H9 (cell line): ENCODE measurements at regions not wholly inside any gene's neighbourhood (a gene's known extent, or its start where the extent isn't known, plus 50 kb on each side); places are given as distances from the start of the nearest gene placed in this dataset.

Experiments
- DNase-seq: peaks from one replicate; pipeline ENCODE4 v3.0.0-alpha.2; 2017
- H2AFZ ChIP-seq: one replicate; pipeline ENCODE4 v1.6.1; 2013; ENCODE audit warnings: mild to moderate bottlenecking, low read length, control low read depth, moderate library complexity
- H2AK5ac ChIP-seq: 2 replicates; pipeline ENCODE4 v1.6.1; 2013; ENCODE audit warnings: low read length, control low read depth, mixed read lengths; ENCODE audit not compliant: insufficient read length
- H2BK120ac ChIP-seq: one replicate; pipeline ENCODE4 v1.6.1; 2013; ENCODE audit warnings: low read depth, mild to moderate bottlenecking, low read length, control low read depth, inconsistent platforms; ENCODE audit not compliant: poor library complexity, severe bottlenecking
- H2BK12ac ChIP-seq: 2 replicates; pipeline ENCODE4 v1.6.1; 2013; ENCODE audit warnings: low read length, control low read depth, mixed read lengths, low read depth; ENCODE audit not compliant: insufficient read length
- H2BK15ac ChIP-seq: 2 replicates; pipeline ENCODE4 v1.6.1; 2013; ENCODE audit warnings: low read depth, low read length, control low read depth
- H2BK20ac ChIP-seq: one replicate; pipeline ENCODE4 v1.6.1; 2013; ENCODE audit warnings: low read depth, mild to moderate bottlenecking, low read length, control low read depth, inconsistent platforms; ENCODE audit not compliant: poor library complexity, severe bottlenecking
- H2BK5ac ChIP-seq: 2 replicates; pipeline ENCODE4 v1.6.1; 2013; ENCODE audit warnings: low read length, control low read depth, mixed read lengths; ENCODE audit not compliant: insufficient read length
- H3K14ac ChIP-seq: 2 replicates; pipeline ENCODE4 v1.6.1; 2013; ENCODE audit warnings: low read length, control low read depth; ENCODE audit not compliant: insufficient read depth
- H3K18ac ChIP-seq: 2 replicates; pipeline ENCODE4 v1.6.1; 2013; ENCODE audit warnings: low read depth, mild to moderate bottlenecking, mixed read lengths, low read length, control low read depth; ENCODE audit not compliant: insufficient read length
- H3K23ac ChIP-seq: 2 replicates; pipeline ENCODE4 v1.6.1; 2013; ENCODE audit warnings: low read length, control low read depth, mixed read lengths, low read depth; ENCODE audit not compliant: insufficient read length
- H3K23me2 ChIP-seq: 2 replicates; pipeline ENCODE4 v1.6.1; 2013; ENCODE audit warnings: low read depth, mild to moderate bottlenecking, mixed read lengths, low read length, control low read depth; ENCODE audit not compliant: insufficient read length, poor library complexity, severe bottlenecking
- H3K27ac ChIP-seq: 2 replicates; pipeline ENCODE4 v1.5.1; 2013; ENCODE audit warnings: low read length, control low read depth, mixed read lengths, low read depth; ENCODE audit not compliant: insufficient read length
- H3K27me3 ChIP-seq: 2 replicates; pipeline ENCODE4 v1.6.1; 2013; ENCODE audit warnings: low read length, control low read depth, inconsistent platforms; ENCODE audit not compliant: insufficient read depth
- H3K4ac ChIP-seq: 2 replicates; pipeline ENCODE4 v1.6.1; 2013; ENCODE audit warnings: low read depth, mild to moderate bottlenecking, control low read depth, inconsistent platforms, low read length, moderate library complexity
- H3K4me1 ChIP-seq: 2 replicates; pipeline ENCODE4 v1.6.1; 2013; ENCODE audit warnings: low read length, control low read depth, inconsistent platforms; ENCODE audit not compliant: insufficient read depth
- H3K4me2 ChIP-seq: 2 replicates; pipeline ENCODE4 v1.6.1; 2013; ENCODE audit warnings: low read length, control low read depth, mixed read lengths; ENCODE audit not compliant: insufficient read length, insufficient read depth
- H3K56ac ChIP-seq: 2 replicates; pipeline ENCODE4 v1.6.1; 2013; ENCODE audit warnings: low read depth, mild to moderate bottlenecking, mixed read lengths, low read length, control low read depth; ENCODE audit not compliant: insufficient read length
- H3K79me1 ChIP-seq: 2 replicates; pipeline ENCODE4 v1.6.1; 2013; ENCODE audit warnings: low read depth, mild to moderate bottlenecking, moderate library complexity, low read length, control low read depth, inconsistent platforms; ENCODE audit not compliant: insufficient read depth, poor library complexity, severe bottlenecking
- H3K79me2 ChIP-seq: 2 replicates; pipeline ENCODE4 v1.6.1; 2013; ENCODE audit warnings: low read length, control low read depth, inconsistent platforms; ENCODE audit not compliant: insufficient read depth
- H3K9ac ChIP-seq: 2 replicates; pipeline ENCODE4 v1.6.1; 2013; ENCODE audit warnings: low read length, control low read depth, mixed read lengths; ENCODE audit not compliant: insufficient read length; ENCODE audit errors: extremely low read depth
- H3K9me3 ChIP-seq: one replicate; pipeline ENCODE4 v1.6.1; 2013; ENCODE audit warnings: low read depth, low read length, inconsistent platforms; ENCODE audit not compliant: control insufficient read depth
- H3T11ph ChIP-seq: one replicate; pipeline ENCODE4 v1.6.1; 2013; ENCODE audit warnings: mild to moderate bottlenecking, low read length, control low read depth, inconsistent platforms
- H4K20me1 ChIP-seq: one replicate; pipeline ENCODE4 v1.6.1; 2013; ENCODE audit not compliant: control insufficient read depth, insufficient read length, insufficient read depth
- H4K5ac ChIP-seq: 2 replicates; pipeline ENCODE4 v1.6.1; 2013; ENCODE audit warnings: low read depth, mild to moderate bottlenecking, mixed read lengths, low read length, control low read depth; ENCODE audit not compliant: insufficient read length
- H4K8ac ChIP-seq: replicated peaks from 2 replicates; pipeline ENCODE4 v1.6.1; 2013; ENCODE audit warnings: low read length, control low read depth, mixed read lengths, low read depth; ENCODE audit not compliant: insufficient read length
- H4K91ac ChIP-seq: 2 replicates; pipeline ENCODE4 v1.6.1; 2013; ENCODE audit warnings: low read depth, mild to moderate bottlenecking, moderate library complexity, mixed read lengths, low read length, control low read depth; ENCODE audit not compliant: insufficient read length
- H3K27ac Mint-ChIP-seq, 3 experiments: 2 replicates in 2 of 3; 3 replicates in 1 of 3; pipeline ENCODE4 v1.8.0; 2020 to 2021; ENCODE audit warnings: mixed read lengths in 3 of 3, mild to moderate bottlenecking in 1 of 3, moderate library complexity in 1 of 3
- H3K27me3 Mint-ChIP-seq: 2 replicates; pipeline ENCODE4 v1.8.0; 2021; ENCODE audit warnings: low read depth, mild to moderate bottlenecking, moderate library complexity, mixed read lengths
- H3K36me3 Mint-ChIP-seq, 3 experiments: 2 replicates in 2 of 3; 3 replicates in 1 of 3; pipeline ENCODE4 v1.8.0; 2020 to 2021; ENCODE audit warnings: low read depth in 3 of 3, mixed read lengths in 3 of 3; ENCODE audit not compliant: insufficient read depth in 1 of 3
- H3K4me1 Mint-ChIP-seq, 2 experiments: 2 replicates each; pipeline ENCODE4 v1.8.0; 2020; ENCODE audit warnings: mixed read lengths in 2 of 2
- H3K4me3 Mint-ChIP-seq, 2 experiments: 2 replicates in 1 of 2; 3 replicates in 1 of 2; pipeline ENCODE4 v1.8.0; 2020 to 2021; ENCODE audit warnings: mild to moderate bottlenecking in 2 of 2, mixed read lengths in 2 of 2, moderate library complexity in 1 of 2
- H3K9me3 Mint-ChIP-seq, 2 experiments: 2 replicates in 1 of 2; 3 replicates in 1 of 2; pipeline ENCODE4 v1.8.0; 2020; ENCODE audit warnings: mild to moderate bottlenecking in 2 of 2, mixed read lengths in 2 of 2, moderate library complexity in 1 of 2
- WGBS: extraction: QIAGEN DNeasy Blood & Tissue Kit; methylation state at CpG from one replicate; pipeline ENCODE4 v1.1.7; 2013; ENCODE audit warnings: missing lambda C conversion rate, low lambda C conversion rate, mixed read lengths; ENCODE audit not compliant: insufficient read length; ENCODE audit errors: extremely low coverage; 5-methylcytosine and 5-hydroxymethylcytosine counted together
- TF ChIP-seq, protein P1 (sequence below): fragments of 200-600 bp; sonication (generic); conservative IDR thresholded peaks from 3 replicates; pipeline ENCODE4 v1.8.0; 2021; ENCODE audit warnings: antibody characterized with exemption, mild to moderate bottlenecking

DNA sequence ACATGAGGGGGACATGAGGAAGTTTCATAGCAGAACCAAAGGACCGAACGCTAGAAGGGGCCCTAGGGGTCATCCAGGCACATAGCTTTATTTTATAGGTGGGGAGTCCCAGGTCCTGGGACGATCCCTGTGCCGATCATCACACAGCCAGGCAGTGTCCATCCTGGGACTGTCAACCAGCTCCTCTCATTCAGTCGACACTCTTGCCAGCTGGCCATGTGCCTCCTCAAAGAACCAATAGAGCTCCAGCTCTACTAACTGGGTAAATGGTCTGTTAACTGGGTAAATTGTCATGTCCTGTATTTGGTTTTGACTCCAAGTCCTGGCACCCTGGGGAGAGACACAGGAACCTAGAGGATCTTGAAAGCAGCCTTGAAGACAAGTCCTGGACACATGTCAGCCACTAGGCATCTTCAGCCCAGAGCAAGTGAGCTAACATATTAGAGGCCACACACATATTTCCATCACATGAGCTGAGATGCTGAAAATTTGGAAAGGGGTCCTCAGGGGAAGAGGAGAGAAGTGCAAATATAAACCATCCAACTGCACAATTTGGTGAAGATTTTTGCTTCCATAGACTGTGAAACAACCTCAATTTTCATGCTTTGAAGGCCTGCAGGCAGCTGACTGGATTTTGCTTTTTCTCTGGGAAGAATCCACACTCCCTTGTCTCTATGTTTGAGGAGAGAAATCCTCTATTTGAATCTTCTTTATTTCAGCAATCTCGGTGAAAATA lies 361.1 kb upstream of the SLC14A2 start:
- Histone ChIP-seq H3K23me2 (no peaks in the 10 kb centered on the region), H3K79me1 (no peaks in the 10 kb centered on the region), H4K91ac (no peak overlapping the region), H3K23ac (no peak overlapping the region), H3K4me2 (no peak overlapping the region), H2BK20ac (no peak overlapping the region), H3K18ac (no peak overlapping the region), H2BK120ac (no peak overlapping the region), H3K56ac (no peak overlapping the region), H2BK5ac (no peak overlapping the region), H3K4ac (no peak overlapping the region), H3T11ph (no peak overlapping the region), H4K20me1 (no peaks in the 10 kb centered on the region), H4K8ac (no peak overlapping the region), H2BK12ac (no peak overlapping the region), H3K27me3 (no peaks in the 10 kb centered on the region), H3K9ac (no peak overlapping the region), H3K79me2 (no peaks in the 10 kb centered on the region), H4K5ac (no peak overlapping the region), H3K9me3 (no peaks in the 10 kb centered on the region), H2AK5ac (no peak overlapping the region), H3K27ac (no peak overlapping the region), H3K4me1 (no peaks in the 10 kb centered on the region), H2AFZ (no peak overlapping the region), H2BK15ac (no peak overlapping the region), H3K14ac (no peak overlapping the region)
- Mint-ChIP-seq H3K36me3 (no peaks in the 10 kb centered on the region), H3K4me3 (no peak overlapping the region), H3K9me3 (no peaks in the 10 kb centered on the region; a peak in 1 of 5 replicates), H3K27me3 (no peaks in the 10 kb centered on the region), H3K4me1 (peaks cover 7 to 9% of the 10 kb centered on the region in 2 experiments), H3K27ac (no peak overlapping the region)
- TF ChIP-seq, protein P1, sequence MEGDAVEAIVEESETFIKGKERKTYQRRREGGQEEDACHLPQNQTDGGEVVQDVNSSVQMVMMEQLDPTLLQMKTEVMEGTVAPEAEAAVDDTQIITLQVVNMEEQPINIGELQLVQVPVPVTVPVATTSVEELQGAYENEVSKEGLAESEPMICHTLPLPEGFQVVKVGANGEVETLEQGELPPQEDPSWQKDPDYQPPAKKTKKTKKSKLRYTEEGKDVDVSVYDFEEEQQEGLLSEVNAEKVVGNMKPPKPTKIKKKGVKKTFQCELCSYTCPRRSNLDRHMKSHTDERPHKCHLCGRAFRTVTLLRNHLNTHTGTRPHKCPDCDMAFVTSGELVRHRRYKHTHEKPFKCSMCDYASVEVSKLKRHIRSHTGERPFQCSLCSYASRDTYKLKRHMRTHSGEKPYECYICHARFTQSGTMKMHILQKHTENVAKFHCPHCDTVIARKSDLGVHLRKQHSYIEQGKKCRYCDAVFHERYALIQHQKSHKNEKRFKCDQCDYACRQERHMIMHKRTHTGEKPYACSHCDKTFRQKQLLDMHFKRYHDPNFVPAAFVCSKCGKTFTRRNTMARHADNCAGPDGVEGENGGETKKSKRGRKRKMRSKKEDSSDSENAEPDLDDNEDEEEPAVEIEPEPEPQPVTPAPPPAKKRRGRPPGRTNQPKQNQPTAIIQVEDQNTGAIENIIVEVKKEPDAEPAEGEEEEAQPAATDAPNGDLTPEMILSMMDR: no peak
- DNase-seq: no peak
- no CpG with 5 or more reads among the region's 6 CpGs for WGBS
